SKM-1 (cell line): ENCODE measurements at regions not wholly inside any gene's neighbourhood (a gene's known extent, or its start where the extent isn't known, plus 50 kb on each side); places are given as distances from the start of the nearest gene placed in this dataset.
"Not testable (repeated sequence)": the region's sequence is repeated elsewhere in the genome, so short reads cannot be mapped to it uniquely, and the experiment has no call there.

ENCODE experiments used
- DNase-seq: peaks from one replicate; lab custom pipeline; 2025; ENCODE audit not compliant: unreplicated experiment; lab: John Stamatoyannopoulos, UW

DNA sequence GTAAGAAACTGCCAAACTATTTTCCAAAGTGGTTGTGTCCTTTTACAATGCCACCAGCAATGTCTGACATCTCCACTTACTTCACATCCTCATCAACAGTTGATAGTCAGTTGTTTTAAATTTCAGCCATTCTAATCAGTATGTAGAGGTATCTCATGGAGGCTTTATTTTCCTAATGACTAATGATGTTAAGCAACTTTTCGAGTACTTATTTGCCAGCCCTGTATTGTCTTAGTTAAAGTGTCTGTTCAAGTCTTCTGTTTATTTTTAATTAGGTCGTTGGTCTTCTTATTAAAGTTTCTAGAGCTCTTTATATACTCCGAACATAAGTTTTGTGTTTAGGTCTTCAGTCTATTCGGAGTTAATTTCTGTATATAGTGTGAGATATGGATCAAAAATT, 54.9 kb upstream of the NBPF12 start:
- DNase-seq = not testable (repeated sequence)

DNA sequence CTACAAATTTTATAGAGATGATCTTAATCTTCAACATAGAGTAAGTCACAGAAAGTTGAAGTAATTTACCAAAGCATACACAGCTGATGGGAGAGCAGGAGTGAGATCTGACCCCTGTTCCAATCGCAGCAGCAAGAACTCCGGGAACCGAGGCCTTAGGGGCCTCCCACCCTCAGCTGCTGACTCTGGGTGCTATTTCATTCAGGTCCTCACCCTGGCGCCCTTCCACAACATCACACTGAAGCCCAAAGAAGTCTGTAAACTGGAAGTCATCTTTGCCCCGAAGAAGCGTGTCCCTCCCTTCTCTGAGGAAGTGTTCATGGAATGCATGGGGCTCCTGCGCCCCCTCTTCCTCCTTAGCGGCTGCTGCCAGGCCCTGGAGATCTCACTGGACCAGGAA, 57.0 kb upstream of the NBPF12 start:
- DNase-seq = not testable (repeated sequence)

DNA sequence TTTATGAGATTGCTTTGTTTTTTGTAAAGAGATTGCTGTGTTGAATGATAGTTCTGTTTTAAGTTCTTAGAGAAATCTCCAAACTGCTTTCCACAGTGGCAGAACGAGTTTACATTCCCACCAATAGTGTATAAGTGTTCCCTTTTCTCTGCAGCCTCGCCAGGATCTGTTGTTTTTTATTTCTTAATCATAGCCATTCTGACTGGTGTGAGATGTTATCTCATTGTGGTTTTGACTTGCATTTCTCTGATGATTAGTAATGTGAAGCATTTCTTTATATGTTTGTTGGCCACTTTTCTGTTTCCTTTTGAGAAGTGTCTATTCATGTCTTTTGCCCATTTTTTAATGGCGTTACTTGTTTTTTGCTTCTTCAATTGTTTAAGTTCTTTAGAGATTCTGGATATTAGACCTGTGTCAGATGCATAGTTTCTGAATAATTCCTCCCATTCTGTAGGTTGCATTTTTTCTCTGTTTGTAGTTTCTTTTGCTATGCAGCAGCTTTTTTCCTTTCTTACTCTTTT, 74.3 kb upstream of the NBPF12 start:
- not testable (repeated sequence) for DNase-seq

DNA sequence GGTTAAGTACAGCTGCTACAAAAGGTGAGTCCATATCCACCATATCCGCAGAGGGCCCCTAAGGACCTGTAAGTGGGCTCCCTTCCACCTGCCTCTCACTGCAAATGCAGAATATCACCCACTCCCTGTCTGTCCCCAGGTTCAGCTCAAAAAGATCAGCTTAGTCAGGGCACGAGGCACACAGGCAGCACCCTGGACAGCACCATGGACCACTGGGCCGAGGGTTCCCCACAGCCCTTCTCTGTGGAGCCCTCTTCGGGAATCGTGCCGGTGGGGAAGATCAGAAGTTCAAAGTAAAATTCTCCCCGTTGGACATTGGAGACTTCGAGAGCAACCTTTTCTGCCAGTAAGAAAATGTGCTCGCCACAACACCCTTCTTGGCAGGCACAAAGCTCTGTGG, 85.0 kb upstream of the NBPF12 start:
- DNase-seq = not testable (repeated sequence)

DNA sequence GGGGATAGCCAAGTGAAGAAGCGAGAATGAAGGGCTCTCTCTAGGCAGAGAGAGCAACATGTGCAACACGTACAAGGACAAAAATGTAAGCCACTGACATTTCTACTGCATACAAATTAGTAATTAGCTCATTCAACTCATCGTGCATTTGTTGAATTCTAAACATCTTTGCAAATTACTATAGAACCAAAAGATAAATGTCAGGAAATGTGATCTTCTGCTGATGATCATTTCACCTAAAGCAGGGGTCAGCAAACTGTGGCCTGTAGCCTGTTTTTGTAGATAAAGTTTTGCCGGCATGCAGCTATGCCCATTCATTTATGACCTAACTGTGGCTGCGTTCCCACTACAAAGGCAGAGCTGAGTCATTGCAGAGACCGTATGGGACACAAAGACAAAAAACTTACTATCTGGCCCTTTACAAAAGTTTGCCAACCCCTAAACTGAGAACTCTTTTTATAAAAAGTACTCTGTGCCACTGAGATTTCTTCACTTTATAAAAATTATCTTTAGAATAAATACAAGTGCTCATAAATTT, 87.7 kb upstream of the NBPF12 start:
- DNase-seq = not testable (repeated sequence)

DNA sequence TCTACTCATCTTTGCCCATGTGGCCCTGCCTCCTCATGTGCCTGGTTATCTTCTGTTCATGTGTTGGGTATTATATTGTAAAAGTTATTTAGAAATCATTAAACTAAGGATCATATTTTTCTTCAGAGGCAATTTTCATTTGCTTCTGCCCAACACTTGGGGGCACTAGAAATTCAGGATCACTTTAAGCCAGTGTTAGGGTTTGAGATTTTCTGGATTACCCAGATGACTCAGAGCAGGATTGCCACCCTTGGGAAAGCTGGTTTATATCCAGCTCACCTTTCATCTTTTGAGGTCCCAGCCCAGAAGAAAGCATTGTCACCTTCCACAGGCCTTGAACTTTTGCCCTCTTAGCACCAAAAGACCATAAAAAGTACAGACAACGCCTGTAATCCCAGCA, 99.4 kb upstream of the NBPF12 start:
- not testable (repeated sequence) for DNase-seq

DNA sequence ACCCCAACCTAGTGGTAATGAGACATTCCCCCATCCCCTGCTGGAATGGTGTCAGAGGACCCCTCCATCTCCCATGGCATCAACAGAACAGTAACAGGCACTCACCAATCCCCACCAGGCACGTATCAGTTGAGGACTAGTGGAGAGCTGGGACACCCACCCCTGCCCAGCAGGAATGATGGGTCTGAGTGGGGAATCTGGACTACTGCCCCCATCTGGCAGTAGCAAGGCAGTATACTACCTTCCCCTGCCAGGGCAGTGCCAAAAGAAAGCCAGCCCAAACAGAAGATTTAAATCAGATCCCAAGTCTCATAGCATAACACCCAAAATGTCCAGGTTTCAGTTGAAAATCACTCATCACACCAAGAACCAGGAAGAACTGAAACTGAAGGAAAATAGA, 111.2 kb upstream of the NBPF12 start:
- DNase-seq = not testable (repeated sequence)

DNA sequence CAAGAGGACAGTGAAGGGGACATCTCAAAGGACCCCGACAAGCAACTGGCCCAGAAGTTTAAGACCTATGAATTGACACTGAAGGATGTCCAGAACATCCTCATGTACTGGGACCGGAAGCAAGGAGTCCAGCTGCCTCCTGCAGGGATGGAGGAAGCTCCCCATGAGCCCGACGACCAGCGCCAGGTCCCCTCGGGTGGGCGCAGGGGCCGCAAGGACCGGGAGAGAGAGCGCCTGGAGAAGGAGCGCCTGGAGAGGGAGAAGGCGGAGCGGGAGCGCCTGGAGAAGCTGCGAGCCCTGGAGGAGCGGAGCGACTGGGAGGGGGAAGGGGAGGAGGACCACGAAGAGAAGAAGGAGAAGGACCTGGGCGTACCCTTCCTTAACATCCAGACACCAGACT, 143.9 kb upstream of the NBPF12 start:
- DNase-seq = not testable (repeated sequence)

DNA sequence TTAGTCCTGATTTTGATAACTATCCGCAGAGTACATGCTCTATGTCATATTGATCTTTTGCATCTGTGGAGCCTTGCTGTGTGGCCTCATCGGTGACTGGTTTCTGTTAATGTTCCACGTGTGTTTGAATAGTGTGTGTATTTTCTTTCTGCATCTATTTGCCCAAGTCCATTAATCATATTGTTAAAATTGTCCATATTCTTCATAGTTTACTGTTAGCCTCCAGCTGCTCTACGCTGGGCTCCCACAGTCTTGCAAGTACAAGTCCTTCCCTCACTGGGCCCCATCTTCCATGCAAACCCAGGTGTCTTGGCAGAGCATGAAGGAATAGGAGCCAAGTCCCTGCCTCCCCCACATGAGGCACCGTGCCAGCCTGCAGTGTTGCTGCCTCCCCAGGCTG, 145.4 kb upstream of the NBPF12 start:
- not testable (repeated sequence) for DNase-seq

DNA sequence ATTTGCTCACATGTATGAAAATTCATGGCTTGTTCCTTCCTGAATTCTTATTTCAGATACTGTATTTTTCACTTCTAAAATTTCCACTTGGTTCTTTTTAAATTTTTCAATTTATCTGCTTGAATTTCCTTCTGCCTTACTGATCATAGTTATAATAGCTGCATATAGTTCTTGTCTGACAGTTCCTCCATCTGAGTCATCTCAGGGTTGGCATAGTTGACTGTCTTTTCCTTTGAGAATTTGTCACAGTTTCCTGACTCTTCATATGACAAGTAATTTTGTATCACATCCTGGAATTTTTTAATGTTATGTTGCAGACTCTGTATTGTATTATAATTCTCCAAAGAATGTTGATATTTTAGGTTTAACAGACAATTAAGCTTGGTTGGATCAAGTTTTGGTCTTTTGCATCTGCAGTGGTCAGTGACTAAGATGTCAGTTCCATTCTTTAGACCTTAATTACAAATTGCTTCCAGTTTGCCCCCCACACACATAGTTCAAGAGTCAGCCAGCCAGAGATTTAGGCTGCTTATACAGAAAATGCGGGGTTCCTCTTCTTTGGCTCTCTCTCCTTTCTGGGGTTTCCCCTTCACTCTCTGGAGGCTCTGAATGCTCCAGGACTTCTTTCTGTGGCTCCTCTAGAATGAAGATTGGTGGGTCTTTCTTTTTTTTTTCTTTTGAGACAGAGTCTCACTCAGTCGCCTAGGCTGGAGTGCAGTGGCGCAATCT, 153.7 kb upstream of the NBPF12 start:
- not testable (repeated sequence) for DNase-seq

DNA sequence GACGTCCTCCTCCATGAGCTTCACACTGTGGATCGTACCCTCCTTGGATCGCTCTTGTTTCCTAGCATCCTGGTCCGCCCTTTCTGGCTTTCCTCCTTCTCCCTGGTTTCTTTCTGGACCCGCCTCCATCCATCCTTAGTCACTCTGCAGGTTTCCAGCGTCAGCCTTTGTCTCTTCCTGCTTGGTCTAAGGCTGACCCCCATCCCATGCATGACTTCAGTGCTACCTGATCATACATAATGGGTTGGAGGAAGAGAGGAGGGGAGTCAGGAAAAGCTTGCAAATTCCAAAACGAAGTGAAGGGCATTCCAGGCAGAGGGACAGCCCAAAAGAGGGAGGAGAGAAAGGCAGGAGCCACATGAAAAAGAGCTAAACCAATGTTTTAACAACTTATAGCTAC, 156.9 kb upstream of the NBPF12 start:
- not testable (repeated sequence) for DNase-seq

DNA sequence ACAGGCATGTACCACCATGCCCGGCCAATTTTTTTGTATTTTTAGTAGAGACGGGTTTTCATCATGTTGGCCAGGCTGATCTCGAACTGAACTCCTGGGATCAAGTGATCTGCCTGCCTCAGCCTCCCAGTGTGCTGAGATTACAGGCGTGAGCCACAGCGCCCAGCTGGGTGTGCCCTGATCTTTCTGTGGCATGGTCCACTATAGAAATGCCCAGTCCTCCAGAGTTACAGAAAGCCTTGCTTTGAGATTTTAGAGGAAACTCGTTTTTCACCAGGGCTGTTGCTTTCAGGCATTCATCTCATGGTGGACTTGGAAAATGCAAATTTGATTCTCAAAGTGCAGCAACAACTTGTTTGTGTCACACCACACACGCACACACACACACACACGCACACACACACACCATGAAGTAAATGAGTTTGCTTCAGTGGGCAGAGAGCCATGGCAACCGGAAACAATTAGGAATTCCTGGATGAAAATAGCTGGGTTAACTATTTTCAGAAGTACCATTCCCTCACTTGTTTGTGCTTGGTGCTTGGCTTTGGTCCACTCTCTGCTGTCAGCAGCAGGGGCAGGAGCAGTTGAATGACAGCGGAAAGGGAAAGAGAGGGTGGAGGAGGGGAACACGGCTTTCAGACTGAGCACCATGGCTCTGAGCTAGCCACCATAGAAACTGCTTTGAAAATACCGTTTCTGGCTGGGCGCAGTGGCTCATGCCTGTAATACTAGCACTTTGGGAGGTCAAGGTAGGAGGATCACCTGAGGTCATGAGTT, 160.1 kb upstream of the NBPF12 start:
- DNase-seq = not testable (repeated sequence)

DNA sequence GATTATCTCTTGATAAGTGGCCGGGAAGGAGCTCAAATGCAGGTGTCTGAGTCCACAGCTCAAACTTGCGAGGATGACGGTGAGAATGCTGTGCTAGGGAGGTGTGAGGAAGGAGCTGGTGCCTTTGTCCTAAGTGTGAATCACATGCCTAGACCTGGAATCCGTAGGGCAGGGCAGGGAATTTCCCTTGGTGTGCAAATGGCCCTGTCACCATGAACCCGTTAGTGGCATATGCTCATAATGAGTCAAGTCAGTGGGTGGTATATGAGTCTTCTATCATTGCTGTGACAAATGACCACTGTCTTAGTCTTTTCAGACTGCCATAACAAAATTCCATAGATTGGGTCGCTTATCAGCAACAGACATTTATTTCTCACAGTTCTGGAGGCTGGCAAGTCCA, 163.1 kb upstream of the NBPF12 start:
- DNase-seq = not testable (repeated sequence)

DNA sequence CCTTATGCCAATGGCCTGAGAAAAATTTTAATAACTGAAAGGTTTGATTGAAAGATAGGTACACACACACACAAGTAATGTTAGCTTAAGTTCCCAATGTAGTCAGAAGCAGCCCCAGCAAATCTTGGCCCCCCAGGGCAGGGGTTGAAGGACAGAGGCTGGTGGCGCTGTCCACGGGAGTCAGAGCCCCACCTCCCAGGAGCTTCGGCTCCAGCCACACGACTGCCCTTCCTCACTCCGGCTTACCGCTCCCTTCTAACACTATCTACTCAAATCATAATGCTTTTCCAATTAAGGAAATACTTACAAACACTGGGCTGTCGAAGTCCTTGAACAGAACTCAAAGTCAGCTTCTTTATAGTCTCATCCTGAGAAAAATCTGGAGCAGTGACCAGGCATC, 163.9 kb upstream of the NBPF12 start:
- DNase-seq = not testable (repeated sequence)

DNA sequence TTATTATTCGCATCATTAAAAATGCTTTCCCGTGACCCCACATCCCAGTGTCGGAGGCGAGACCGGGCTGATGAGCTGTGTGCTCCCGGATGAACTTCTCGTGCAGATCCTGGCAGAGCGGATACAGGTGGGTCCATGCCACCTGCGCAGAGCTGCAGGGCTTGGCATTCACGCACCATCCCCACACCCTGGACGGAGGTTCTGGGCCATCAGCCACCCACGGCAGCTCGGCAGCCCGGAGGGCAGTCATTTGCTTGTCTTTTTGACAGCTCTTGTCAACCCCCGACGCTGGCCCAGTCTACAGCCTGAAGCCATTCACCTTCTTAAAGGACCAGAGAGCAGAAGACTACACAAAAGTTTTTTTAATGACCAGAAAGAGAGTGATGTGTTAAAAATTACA, 166.7 kb upstream of the NBPF12 start:
- DNase-seq = not testable (repeated sequence)

DNA sequence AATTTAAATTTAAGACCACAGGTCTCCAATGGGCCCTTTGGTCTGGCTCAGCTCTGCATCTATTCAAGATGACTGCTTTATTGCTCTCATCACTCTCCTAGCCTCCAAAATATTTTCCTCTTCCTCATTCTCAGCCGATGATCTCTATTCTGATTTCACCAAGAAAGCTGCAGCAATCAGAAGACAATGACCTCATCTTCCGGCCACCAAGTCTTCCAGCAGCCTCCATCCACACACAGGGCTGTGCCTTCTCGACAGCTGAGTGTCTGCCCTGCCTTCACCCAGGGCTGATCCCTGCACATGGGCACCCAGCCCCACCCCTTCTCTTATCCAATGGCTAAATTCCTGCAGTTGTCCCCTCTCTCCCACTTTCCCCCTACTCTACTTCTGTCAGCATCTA, 167.1 kb upstream of the NBPF12 start:
- not testable (repeated sequence) for DNase-seq

DNA sequence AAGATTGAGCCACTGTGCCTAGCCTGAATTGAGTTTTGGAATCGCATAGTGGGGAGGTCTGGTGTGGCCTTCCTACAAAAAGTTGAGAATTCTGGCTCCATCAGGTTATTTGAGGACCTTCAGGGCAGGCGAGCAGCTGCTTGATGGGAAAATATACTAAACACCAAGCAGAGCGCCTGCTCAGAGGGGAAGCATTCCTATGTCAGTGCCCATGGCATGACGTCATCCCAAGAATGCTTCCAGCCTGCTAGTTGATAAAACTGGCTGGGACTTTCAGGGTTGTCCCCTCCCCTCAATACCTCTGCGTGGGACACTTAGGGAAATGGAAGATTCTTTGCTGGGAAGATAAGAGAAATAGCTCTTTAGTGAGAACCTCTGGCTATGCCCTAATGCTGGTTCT, 174.9 kb upstream of the NBPF12 start:
- DNase-seq = not testable (repeated sequence)

DNA sequence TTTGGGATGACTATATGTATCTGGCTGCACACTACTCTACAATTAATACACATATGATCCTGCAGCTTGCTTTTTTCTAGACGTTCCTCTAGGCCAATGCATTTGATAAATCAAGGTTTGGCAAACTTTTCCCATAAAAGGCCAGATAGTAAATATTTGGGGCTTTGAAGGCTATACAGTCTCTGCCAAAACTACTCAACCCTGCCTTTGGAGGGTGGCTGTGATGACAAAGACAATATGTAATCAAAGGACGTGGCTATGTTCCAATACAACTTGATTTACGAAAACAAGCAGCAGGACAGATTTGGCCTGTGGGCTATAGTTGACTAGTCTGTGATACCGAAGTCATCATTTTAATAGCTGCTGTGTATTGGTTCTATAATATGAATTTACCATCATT, 181.3 kb upstream of the NBPF12 start:
- DNase-seq = not testable (repeated sequence)

DNA sequence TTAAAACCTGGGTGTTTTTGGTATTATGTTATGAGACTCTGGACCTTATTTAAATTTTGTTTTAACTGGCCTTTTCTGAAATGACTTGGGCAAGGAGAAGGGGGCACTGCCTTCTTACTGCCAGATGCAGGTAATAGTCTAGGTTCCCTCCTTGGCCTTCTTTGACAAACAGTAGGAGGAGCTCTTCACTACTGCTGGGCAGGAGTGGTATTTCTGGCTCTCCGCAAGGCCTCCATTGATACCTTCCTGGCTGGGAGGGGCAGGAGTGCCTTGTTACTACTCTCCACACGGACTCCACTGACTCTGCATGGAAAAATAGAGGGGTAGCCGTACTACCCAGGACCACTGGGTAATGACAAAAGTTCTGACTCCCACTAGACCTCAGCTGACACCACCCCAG, 189.4 kb upstream of the NBPF12 start:
- DNase-seq = not testable (repeated sequence)

DNA sequence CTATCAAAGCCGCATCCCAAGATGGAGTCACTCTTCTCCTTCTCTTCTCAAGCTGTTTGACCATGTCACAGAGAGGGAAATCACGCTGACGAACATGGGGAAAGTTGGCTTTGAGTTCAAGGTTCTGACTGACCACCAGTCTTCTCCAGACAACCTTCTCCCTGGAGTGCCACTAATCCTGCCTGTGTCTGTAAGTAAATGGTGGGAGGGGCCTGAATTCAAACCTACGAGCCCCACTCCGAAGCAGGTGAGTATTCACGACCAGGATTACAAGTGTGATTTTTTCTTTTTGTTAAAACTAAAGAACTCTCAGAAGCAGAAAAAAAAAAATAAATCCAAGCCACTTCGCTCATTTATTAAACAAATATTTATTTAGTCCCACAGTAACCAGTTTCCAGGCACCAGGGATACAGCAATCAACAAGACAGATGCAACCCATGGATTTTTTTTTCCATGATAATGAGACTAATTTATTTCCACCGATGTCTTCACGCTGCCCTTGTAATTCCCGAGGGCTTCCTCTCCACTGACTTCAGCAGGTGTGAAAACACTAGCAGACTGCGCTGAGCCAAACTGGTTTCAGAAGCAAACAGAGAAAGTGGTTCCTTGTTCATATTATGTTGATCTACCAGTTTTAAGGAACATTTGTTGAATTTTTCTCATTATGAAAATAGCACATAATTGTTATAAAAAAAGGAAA, 206.0 kb upstream of the NBPF12 start:
- not testable (repeated sequence) for DNase-seq

DNA sequence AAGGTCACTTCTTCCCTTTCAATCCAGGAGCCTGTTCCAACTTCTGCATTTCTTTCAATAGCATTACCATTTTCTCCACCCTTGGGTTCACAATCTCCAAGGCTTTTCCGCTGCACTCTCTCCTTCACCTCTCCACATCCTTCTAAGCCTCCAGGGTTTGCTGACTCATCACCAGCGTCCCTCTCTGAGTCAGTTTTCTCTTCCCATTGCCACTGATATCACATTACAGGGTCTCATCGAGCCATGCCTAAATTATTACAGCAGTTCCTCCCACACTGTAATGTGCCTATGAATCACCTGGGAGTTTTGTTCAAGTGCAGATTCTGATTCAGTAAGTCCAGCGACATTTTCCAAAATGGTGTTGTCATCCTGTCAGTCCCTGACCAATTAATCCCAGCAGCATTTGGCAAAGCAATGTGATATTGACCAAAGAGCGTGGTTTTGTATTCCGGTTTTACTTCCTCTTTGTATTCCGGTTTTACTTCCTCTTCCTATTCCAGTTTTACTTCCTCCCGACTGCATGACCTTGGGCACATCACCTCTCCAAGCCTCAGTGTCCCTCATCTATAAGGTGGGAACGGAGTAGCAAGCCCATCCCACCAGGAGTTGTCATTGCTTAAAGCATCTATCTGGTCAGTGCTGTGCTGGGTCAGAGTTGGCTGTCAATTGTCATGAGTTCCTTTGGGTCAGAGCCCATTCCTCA, 208.3 kb upstream of the NBPF12 start:
- DNase-seq = not testable (repeated sequence)
